Trophoblast cell (in vitro differentiated cells and primary cell): ENCODE measurements at regions not wholly inside any gene's neighbourhood (a gene's known extent, or its start where the extent isn't known, plus 50 kb on each side); places are given as distances from the start of the nearest gene placed in this dataset.
A peak's percentile ranks its signal among the peaks of the same experiment; 100 is the strongest.

Source experiments
- DNase-seq, 2 donors: peaks; one replicate each; pipeline ENCODE4 v3.0.0-alpha.2; 2016
- H2AFZ ChIP-seq: 2 replicates; pipeline ENCODE4 v1.6.1; 2013; ENCODE audit warnings: low read length, moderate library complexity, mild to moderate bottlenecking; ENCODE audit not compliant: insufficient read depth, poor library complexity
- H2AK5ac ChIP-seq: 2 replicates; pipeline ENCODE4 v1.6.1; 2013; ENCODE audit warnings: mild to moderate bottlenecking, low read length
- H2BK120ac ChIP-seq: 2 replicates; pipeline ENCODE4 v1.6.1; 2013; ENCODE audit warnings: low read length, mild to moderate bottlenecking, moderate library complexity; ENCODE audit not compliant: insufficient read depth, poor library complexity
- H2BK12ac ChIP-seq: 2 replicates; pipeline ENCODE4 v1.6.1; 2013; ENCODE audit warnings: mild to moderate bottlenecking, low read length, moderate library complexity
- H2BK5ac ChIP-seq: 2 replicates; pipeline ENCODE4 v1.6.1; 2013; ENCODE audit warnings: low read length, low read depth, moderate library complexity, mild to moderate bottlenecking; ENCODE audit not compliant: poor library complexity
- H3K14ac ChIP-seq: 2 replicates; pipeline ENCODE4 v1.6.1; 2013; ENCODE audit warnings: mild to moderate bottlenecking, low read length
- H3K18ac ChIP-seq: 2 replicates; pipeline ENCODE4 v1.6.1; 2013; ENCODE audit warnings: mild to moderate bottlenecking, low read length
- H3K23ac ChIP-seq: 2 replicates; pipeline ENCODE4 v1.6.1; 2013; ENCODE audit warnings: low read length
- H3K27ac ChIP-seq: 2 replicates; pipeline ENCODE4 v1.5.1; 2013; ENCODE audit warnings: low read depth, mild to moderate bottlenecking, inconsistent platforms, low read length, moderate library complexity
- H3K27me3 ChIP-seq: 2 replicates; pipeline ENCODE4 v1.6.1; 2013; ENCODE audit warnings: inconsistent platforms, mild to moderate bottlenecking, low read length, moderate library complexity; ENCODE audit not compliant: insufficient read depth
- H3K36me3 ChIP-seq, 2 experiments: 1 replicate in 1 of 2; 2 replicates in 1 of 2; pipeline ENCODE4 v1.6.1; 2013; ENCODE audit warnings: low read length in 2 of 2, mild to moderate bottlenecking in 2 of 2, moderate library complexity in 1 of 2; ENCODE audit not compliant: insufficient read depth in 2 of 2, control insufficient read depth in 1 of 2
- H3K4ac ChIP-seq: 2 replicates; pipeline ENCODE4 v1.6.1; 2013; ENCODE audit warnings: low read depth, mild to moderate bottlenecking, low read length, moderate library complexity
- H3K4me1 ChIP-seq, 2 experiments: 1 replicate in 1 of 2; 2 replicates in 1 of 2; pipeline ENCODE4 v1.6.1; 2013; ENCODE audit warnings: low read length in 2 of 2, mild to moderate bottlenecking in 2 of 2, moderate library complexity in 1 of 2; ENCODE audit not compliant: insufficient read depth in 2 of 2, control insufficient read depth in 1 of 2
- H3K4me2 ChIP-seq: 2 replicates; pipeline ENCODE4 v1.6.1; 2013; ENCODE audit warnings: inconsistent platforms, mild to moderate bottlenecking, low read length, moderate library complexity
- H3K4me3 ChIP-seq: 2 replicates; pipeline ENCODE4 v1.5.1; 2013; ENCODE audit warnings: mild to moderate bottlenecking, low read depth, low read length, inconsistent platforms
- H3K79me1 ChIP-seq: one replicate; pipeline ENCODE4 v1.6.1; 2013; ENCODE audit warnings: low read length
- H3K79me2 ChIP-seq: 2 replicates; pipeline ENCODE4 v1.6.1; 2013; ENCODE audit warnings: low read length, mild to moderate bottlenecking; ENCODE audit not compliant: control insufficient read depth, insufficient read depth, poor library complexity
- H3K9ac ChIP-seq: 2 replicates; pipeline ENCODE4 v1.6.1; 2013; ENCODE audit warnings: mild to moderate bottlenecking, low read length
- H3K9me3 ChIP-seq: 2 replicates; pipeline ENCODE4 v1.6.1; 2013; ENCODE audit warnings: low read depth, mild to moderate bottlenecking, control low read depth, inconsistent platforms, low read length; ENCODE audit not compliant: insufficient read depth
- H4K12ac ChIP-seq: 2 replicates; pipeline ENCODE4 v1.6.1; 2013; ENCODE audit warnings: low read depth, mild to moderate bottlenecking, low read length, moderate library complexity
- H4K8ac ChIP-seq: 2 replicates; pipeline ENCODE4 v1.6.1; 2013; ENCODE audit warnings: low read depth, mild to moderate bottlenecking, low read length, moderate library complexity
- H4K91ac ChIP-seq: one replicate; pipeline ENCODE4 v1.6.1; 2013; ENCODE audit warnings: low read depth, mild to moderate bottlenecking, low read length, moderate library complexity
- WGBS: extraction: QIAGEN DNeasy Blood & Tissue Kit; methylation state at CpG from one replicate; pipeline ENCODE4 v1.1.7; 2013; ENCODE audit warnings: missing lambda C conversion rate; ENCODE audit not compliant: insufficient read length, insufficient coverage; ENCODE audit errors: extremely low coverage; 5-methylcytosine and 5-hydroxymethylcytosine counted together

DNA sequence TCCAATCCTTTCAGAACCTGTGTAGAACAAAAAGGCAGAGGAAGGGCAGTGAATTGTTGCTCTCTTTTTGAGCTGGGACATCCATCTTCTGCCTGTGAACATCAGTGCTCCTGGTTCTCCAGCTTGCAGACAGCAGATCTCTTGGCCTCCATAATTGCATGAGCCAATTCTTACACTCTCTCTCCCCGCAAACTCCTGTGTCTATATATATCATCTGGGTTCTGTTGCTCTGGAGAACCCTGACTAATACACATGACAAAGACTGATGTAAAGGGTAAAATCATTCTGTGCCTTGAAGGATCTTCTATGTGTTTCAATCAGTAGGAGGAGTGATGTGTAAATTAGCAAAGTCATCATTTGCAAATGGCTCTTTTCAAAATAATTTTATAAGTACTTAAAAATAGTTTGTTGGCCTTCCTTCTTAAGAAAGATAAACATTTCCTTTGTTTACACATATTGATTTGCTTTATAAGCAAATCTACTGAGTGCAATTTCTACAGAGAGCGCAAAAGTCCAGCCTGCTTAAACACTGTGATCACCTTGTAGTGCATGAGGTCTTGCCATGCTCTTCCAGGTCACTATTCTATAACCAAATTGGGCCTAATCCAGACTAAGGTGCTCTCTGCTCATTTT, 154.9 kb upstream of the ANKRD28 start:
- Histone ChIP-seq H4K8ac (no peak overlapping the region), H2AFZ (no peak overlapping the region), H2AK5ac (no peak overlapping the region), H3K4me3 (no peak overlapping the region), H3K27ac (no peak overlapping the region), H3K4me2 (no peak overlapping the region), H3K14ac (no peak overlapping the region), H3K23ac (no peak overlapping the region), H3K18ac (no peak overlapping the region), H2BK12ac (no peak overlapping the region), H3K4ac (no peak overlapping the region), H3K79me1 (no peaks in the 10 kb centered on the region), H4K91ac (no peak overlapping the region), H2BK120ac (no peak overlapping the region), H3K27me3 (no peaks in the 10 kb centered on the region), H3K79me2 (no peaks in the 10 kb centered on the region), H2BK5ac (no peak overlapping the region), H3K36me3 (no peaks in the 10 kb centered on the region), H4K12ac (no peak overlapping the region), H3K4me1 (no peaks in the 10 kb centered on the region), H3K9ac (no peak overlapping the region), H3K9me3 (no peaks in the 10 kb centered on the region)
- DNase-seq = no peak
- no CpG with 5 or more reads among the region's 2 CpGs for WGBS

DNA sequence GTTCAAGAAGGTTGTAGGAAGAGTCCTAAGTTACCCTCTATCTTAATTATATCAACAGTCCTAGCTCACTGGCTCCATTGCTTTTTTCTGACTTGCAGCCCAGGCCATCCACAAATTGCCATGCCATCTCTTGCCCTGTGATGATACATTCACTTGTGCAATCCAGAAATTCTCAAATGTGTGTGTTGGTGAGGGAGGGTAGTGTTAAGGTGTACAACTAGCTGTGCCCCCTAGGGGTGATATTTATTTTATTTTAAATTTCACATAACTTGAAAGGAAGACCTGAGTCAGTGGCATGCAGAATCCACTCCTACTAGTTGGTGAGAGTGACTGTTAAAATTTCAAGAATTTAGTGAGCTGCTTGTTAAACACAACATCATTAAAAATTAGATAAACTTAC, 156.1 kb upstream of the ANKRD28 start:
- H3K4me1 ChIP-seq = no peaks in the 10 kb centered on the region
- H2BK5ac ChIP-seq = no peak overlapping the region
- no peak overlapping the region for H2AFZ ChIP-seq
- no peaks in the 10 kb centered on the region for H3K79me2 ChIP-seq
- no peak overlapping the region for H4K12ac ChIP-seq
- H3K4me3 ChIP-seq = no peak overlapping the region
- H2BK12ac ChIP-seq = no peak overlapping the region
- H3K4ac ChIP-seq = no peak overlapping the region
- peak in 1 of 2 donors; percentile 44 for DNase-seq
- H3K14ac ChIP-seq = no peak overlapping the region
- H3K4me2 ChIP-seq = no peak overlapping the region
- no peak overlapping the region for H3K27ac ChIP-seq
- H3K18ac ChIP-seq = no peak overlapping the region
- H3K9me3 ChIP-seq = no peaks in the 10 kb centered on the region
- no peaks in the 10 kb centered on the region for H3K36me3 ChIP-seq
- H3K27me3 ChIP-seq = no peaks in the 10 kb centered on the region
- no peak overlapping the region for H2BK120ac ChIP-seq
- no peak overlapping the region for H3K23ac ChIP-seq
- no peak overlapping the region for H4K8ac ChIP-seq
- H4K91ac ChIP-seq = no peak overlapping the region
- no peak overlapping the region for H2AK5ac ChIP-seq
- no peaks in the 10 kb centered on the region for H3K79me1 ChIP-seq
- H3K9ac ChIP-seq = no peak overlapping the region

DNA sequence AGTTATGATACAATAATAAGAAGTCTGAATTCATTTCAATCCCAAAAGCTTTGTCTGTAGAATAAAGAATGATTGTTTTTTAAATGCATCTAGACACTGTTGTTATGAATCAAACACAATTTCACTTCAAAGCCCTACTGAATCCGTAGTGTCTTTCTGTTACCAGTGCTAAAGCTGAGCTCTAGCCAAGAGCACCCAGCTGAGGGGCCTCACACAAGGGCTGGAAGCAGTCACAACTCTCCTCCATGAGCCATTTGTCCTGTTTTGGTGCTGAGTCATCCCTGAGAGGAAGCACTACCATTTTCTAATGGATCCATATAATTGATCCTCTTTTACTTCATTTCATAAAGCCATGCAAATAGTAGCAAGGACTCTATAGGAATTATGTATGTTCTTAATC, 158.2 kb upstream of the ANKRD28 start:
- Histone ChIP-seq H3K79me1 (no peaks in the 10 kb centered on the region), H3K27ac (no peak overlapping the region), H2AFZ (no peak overlapping the region), H3K27me3 (no peaks in the 10 kb centered on the region), H3K4me2 (no peak overlapping the region), H2BK120ac (no peak overlapping the region), H4K12ac (no peak overlapping the region), H3K4me3 (no peak overlapping the region), H3K23ac (no peak overlapping the region), H2AK5ac (no peak overlapping the region), H3K9me3 (no peaks in the 10 kb centered on the region), H4K8ac (no peak overlapping the region), H3K9ac (no peak overlapping the region), H2BK5ac (no peak overlapping the region), H3K4ac (no peak overlapping the region), H4K91ac (no peak overlapping the region), H3K18ac (no peak overlapping the region), H2BK12ac (no peak overlapping the region), H3K79me2 (no peaks in the 10 kb centered on the region), H3K14ac (no peak overlapping the region), H3K4me1 (no peaks in the 10 kb centered on the region), H3K36me3 (no peaks in the 10 kb centered on the region)
- DNase-seq = no peak
- WGBS = no CpG with 5 or more reads among the region's 1 CpG

DNA sequence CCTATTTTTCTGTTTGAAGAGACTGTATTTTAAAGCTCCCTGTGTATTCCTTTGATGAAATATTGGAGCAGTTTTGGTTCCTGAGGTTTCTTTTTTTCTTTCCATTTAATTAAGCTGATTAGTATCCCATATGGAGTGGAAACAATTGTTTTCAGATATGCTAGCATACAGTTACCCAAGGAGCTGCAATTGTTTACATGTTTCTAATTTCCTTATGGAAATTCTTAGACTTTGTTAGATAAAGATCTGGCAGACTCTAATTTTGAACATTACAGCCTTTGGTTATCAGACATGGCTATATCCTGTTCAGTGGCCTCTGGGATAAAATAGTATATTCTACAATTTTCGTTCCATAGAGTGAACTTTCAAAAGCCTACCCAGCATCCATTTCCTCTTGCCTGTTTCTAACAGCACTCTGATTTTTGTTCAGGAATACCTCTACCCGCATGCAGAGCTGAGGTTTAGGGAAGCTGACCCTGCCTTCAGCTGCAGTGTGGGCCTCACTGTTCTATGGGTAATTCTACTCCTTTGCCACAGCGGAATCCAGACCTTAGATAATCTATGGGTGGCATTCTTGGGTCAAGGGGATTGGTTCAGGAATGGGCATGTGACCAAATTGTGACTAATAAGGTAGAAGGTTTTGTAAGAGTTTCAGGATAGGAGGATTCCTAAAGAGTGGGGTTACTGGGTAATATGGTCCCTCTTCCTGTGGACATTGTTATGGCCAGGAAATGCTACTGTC, 161.1 kb upstream of the ANKRD28 start:
- no CpG with 5 or more reads among the region's 3 CpGs for WGBS
- Histone ChIP-seq H3K4ac (no peak overlapping the region), H3K9ac (no peak overlapping the region)

More for the DNA sequence above, 161.1 kb upstream of the ANKRD28 start:
- H3K27ac ChIP-seq = no peak overlapping the region
- no peaks in the 10 kb centered on the region for H3K79me2 ChIP-seq
- H3K36me3 ChIP-seq = no peaks in the 10 kb centered on the region
- H2AFZ ChIP-seq = no peak overlapping the region
- no peak overlapping the region for H4K91ac ChIP-seq
- no peak overlapping the region for H3K18ac ChIP-seq
- H2BK120ac ChIP-seq = no peak overlapping the region
- peak in 1 of 2 donors; percentile 53 for DNase-seq
- no peak overlapping the region for H4K12ac ChIP-seq
- no peak overlapping the region for H2AK5ac ChIP-seq
- no peak overlapping the region for H3K14ac ChIP-seq
- no peaks in the 10 kb centered on the region for H3K9me3 ChIP-seq
- H3K4me1 ChIP-seq = no peaks in the 10 kb centered on the region
- H3K4me2 ChIP-seq = no peak overlapping the region
- H2BK12ac ChIP-seq = no peak overlapping the region
- no peak overlapping the region for H4K8ac ChIP-seq
- H3K23ac ChIP-seq = no peak overlapping the region
- no peak overlapping the region for H3K4me3 ChIP-seq
- H3K79me1 ChIP-seq = no peaks in the 10 kb centered on the region
- no peak overlapping the region for H2BK5ac ChIP-seq
- H3K27me3 ChIP-seq = no peaks in the 10 kb centered on the region
